Neuron (in vitro differentiated cells): ENCODE measurements at regions not wholly inside any gene's neighbourhood (a gene's known extent, or its start where the extent isn't known, plus 50 kb on each side); places are given as distances from the start of the nearest gene placed in this dataset.
"Not testable (repeated sequence)": the region's sequence is repeated elsewhere in the genome, so short reads cannot be mapped to it uniquely, and the experiment has no call there.

Experiments
- H2AFZ ChIP-seq: one replicate; pipeline ENCODE4 v1.6.1; 2013; ENCODE audit warnings: low read depth, mild to moderate bottlenecking, inconsistent platforms, low read length, moderate library complexity
- H3K27me3 ChIP-seq: one replicate; pipeline ENCODE4 v1.6.1; 2013; ENCODE audit warnings: low read length; ENCODE audit not compliant: insufficient read depth
- H3K36me3 ChIP-seq: one replicate; pipeline ENCODE4 v1.6.1; 2013; ENCODE audit warnings: low read length; ENCODE audit not compliant: insufficient read depth
- H3K4me1 ChIP-seq: one replicate; pipeline ENCODE4 v1.6.1; 2013; ENCODE audit warnings: low read length; ENCODE audit not compliant: insufficient read depth
- H3K4me3 ChIP-seq: 2 replicates; pipeline ENCODE4 v1.5.1; 2013; ENCODE audit warnings: mild to moderate bottlenecking, low read length, moderate library complexity
- H3K9me3 ChIP-seq: one replicate; pipeline ENCODE4 v1.6.1; 2013; ENCODE audit warnings: low read length

DNA sequence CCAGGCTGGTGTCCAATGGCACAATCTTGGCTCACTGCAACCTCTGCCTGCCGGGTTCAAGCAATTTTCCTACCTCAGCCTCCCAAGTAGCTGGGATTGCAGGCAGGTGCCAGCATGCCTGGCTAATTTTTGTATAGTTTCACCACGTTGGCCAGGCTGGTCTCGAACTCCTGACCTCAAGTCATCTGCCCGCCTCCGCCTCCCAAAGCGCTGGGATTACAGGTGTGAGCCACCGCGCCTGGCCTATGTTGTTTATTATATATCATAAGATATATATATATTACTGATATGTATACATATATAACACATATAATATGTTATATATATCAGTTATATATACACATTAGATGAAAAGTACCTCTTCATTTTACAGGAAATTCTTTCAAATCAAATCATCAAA, 914.7 kb downstream of the FOXD4L5 start:
- H3K4me1 ChIP-seq, H3K36me3 ChIP-seq, H3K27me3 ChIP-seq, H3K4me3 ChIP-seq, H3K9me3 ChIP-seq, H2AFZ ChIP-seq: not testable (repeated sequence)

DNA sequence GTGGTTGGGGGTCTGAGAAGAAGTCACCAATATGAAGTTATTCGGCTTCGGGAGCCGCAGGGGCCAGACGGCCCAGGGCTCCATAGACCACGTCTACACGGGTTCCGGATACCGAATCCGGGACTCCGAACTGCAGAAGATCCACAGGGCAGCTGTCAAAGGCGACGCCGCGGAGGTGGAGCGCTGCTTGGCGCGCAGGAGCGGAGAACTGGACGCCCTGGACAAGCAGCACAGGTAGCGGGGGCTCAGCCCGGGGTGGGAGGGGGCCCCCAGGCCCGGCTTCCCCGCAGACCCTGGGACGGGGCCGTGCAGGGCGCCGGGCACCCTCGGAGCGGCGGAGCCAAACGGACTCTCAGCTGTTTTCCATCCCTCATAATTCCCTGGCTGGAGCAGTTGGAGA, 915.4 kb downstream of the FOXD4L5 start:
- H2AFZ ChIP-seq, H3K36me3 ChIP-seq, H3K27me3 ChIP-seq, H3K4me1 ChIP-seq, H3K9me3 ChIP-seq: not testable (repeated sequence)
- H3K4me3 ChIP-seq: peak overlapping the region; percentile 37

DNA sequence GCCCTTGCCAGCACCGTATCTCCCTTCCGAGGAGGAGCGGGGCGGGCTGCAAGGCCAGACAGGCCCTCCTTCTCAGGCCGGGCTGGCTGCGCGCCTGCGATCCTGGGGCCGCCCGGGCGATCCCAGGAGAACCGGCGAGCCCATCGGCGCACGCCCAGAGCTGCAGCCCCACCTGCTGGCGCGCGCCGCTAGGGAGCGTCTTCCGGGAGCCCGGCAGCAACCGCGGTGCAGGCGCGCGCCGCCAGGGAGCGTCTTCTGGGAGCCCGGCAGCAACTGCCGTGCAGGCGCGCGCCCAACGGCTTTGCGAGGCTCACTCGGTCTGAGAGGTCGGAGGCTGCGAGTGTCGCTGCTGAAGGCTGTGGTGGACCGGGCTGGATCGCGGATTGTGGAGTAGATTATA, 915.9 kb downstream of the FOXD4L5 start:
- not testable (repeated sequence) for H3K36me3 ChIP-seq, H2AFZ ChIP-seq, H3K27me3 ChIP-seq, H3K9me3 ChIP-seq, H3K4me3 ChIP-seq, H3K4me1 ChIP-seq

DNA sequence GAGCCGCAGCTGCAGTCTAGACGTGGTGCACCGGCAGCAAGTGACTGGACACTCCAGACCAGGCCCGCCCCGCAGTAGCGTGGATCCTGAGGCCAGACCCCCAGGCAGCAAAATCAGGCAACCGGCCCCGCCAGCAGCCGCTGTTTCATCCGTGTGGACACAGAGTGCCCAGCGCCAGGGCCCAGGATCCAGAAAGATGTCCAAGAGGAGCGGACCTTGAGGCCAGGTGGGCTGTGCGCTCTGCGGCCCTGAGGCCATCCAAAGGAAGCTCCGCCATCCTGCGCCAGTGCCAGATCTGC, 916.4 kb downstream of the FOXD4L5 start:
- not testable (repeated sequence) for H3K4me1 ChIP-seq, H3K4me3 ChIP-seq, H2AFZ ChIP-seq, H3K9me3 ChIP-seq, H3K36me3 ChIP-seq, H3K27me3 ChIP-seq

DNA sequence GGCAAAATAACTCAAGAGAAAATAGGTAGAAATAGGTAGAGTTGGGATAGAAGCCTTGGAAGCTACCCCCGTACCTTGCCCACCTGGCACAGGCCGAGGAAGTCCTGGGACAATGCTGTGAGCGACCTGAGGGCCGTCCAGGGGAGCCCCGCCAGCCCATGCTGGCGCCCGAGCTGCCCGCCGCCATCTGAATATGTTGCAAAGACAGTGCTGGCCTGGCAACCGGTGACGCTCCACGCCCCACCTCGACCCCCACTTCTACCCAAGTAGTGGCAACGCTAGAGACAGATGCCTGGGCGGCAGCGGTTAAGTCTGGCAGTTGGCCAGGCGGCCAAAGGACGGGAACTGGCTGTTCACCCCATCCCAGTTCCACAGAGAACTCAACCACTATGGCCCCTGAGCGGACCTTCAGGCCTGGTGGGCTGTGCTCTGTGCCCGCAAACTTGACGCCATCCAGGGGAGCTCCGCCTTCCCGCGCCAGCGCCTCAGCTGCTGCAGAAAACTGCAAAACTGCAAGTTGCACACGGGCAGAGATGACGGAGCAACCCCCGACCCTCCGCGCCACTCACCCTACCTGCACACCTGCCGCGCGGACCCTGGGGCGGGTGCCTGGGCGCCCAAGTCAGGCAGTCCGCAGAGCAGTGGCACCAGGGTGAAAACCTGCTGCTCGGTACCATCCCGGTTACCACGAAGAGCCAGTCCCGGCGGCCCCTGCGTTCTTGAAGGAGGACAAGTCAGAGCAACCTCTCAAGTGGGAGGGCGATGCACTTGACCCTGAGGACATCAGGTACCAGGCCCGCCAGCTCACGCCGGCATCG, 917.0 kb downstream of the FOXD4L5 start:
- not testable (repeated sequence) for H3K4me1 ChIP-seq, H3K9me3 ChIP-seq, H3K36me3 ChIP-seq, H2AFZ ChIP-seq, H3K4me3 ChIP-seq, H3K27me3 ChIP-seq
